Muscle layer of colon (tissue), 2 donors: ENCODE measurements at regions not wholly inside any gene's neighbourhood (a gene's known extent, or its start where the extent isn't known, plus 50 kb on each side); places are given as distances from the start of the nearest gene placed in this dataset.

ENCODE experiments used
- H3K27ac ChIP-seq: one replicate; pipeline ENCODE4 v1.7.0; 2013; ENCODE audit warnings: low read depth, mild to moderate bottlenecking, low read length, moderate library complexity
- H3K27me3 ChIP-seq, 2 donors: one replicate each; pipeline ENCODE4 v1.7.0; 2013; ENCODE audit warnings: low read length in 2 of 2, mild to moderate bottlenecking in 2 of 2; ENCODE audit not compliant: insufficient read depth in 2 of 2, control insufficient read depth in 1 of 2
- H3K36me3 ChIP-seq: one replicate; pipeline ENCODE4 v1.7.0; 2013; ENCODE audit warnings: mild to moderate bottlenecking, low read length; ENCODE audit not compliant: insufficient read depth
- H3K4me1 ChIP-seq: one replicate; pipeline ENCODE4 v1.7.0; 2013; ENCODE audit warnings: mild to moderate bottlenecking, low read length; ENCODE audit not compliant: insufficient read depth
- H3K4me3 ChIP-seq, 2 donors: one replicate each; pipeline ENCODE4 v1.7.0; 2013; ENCODE audit warnings: low read length in 2 of 2, low read depth in 1 of 2, mild to moderate bottlenecking in 1 of 2, moderate library complexity in 1 of 2
- H3K9ac ChIP-seq: one replicate; pipeline ENCODE4 v1.7.0; 2013; ENCODE audit warnings: low read length
- H3K9me3 ChIP-seq: one replicate; pipeline ENCODE4 v1.7.0; 2013; ENCODE audit warnings: mild to moderate bottlenecking, low read length
- donor health status: abdominal sarcoma.
- donor health status: Adenocarcinoma of cecum.

DNA sequence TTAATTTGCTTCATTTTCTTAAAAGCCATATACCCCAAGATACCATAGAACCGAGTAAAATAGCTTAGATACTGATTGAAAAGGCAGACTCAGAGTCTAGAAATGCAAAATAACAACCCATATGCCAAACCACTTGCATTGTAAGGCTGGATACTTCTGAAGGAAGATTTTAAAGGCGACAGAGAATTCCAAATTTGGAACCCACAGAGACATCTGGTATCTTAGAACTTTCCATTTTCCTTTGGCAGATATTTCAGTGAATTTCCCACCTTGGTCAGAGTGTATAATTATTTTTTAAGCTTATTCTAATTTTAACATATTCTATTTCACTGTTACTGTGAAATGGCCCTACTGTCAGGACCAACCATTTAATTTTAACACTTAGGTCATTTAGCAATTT lies 186.4 kb upstream of the E2F7 start:
- Histone ChIP-seq H3K4me3 (no peak overlapping the region), H3K9me3 (no peaks in the 10 kb centered on the region), H3K27me3 (no peaks in the 10 kb centered on the region), H3K4me1 (no peaks in the 10 kb centered on the region), H3K27ac (no peak overlapping the region), H3K36me3 (no peaks in the 10 kb centered on the region), H3K9ac (no peak overlapping the region)

DNA sequence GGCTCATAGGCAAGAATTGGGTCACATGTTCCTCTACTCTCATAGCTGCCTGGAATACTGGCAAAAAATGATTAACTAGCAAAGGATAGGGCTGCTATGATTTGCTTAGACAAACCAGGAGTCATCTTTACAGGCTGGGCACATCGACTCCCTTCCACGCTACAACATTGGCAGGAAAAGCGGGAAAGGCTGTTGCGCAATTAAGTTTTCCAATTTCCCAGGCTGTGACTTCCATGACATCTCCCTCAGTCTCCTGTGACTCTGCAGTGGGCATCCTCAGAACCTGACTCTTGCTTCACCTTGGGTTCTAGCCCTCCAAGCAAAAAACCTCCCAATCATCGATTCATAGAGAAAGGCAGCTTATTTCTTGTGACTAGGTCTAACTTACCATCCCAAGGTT lies 184.5 kb upstream of the E2F7 start:
- Histone ChIP-seq H3K9ac (no peak overlapping the region), H3K4me3 (no peak overlapping the region), H3K36me3 (no peaks in the 10 kb centered on the region), H3K27ac (no peak overlapping the region), H3K4me1 (no peaks in the 10 kb centered on the region), H3K9me3 (no peaks in the 10 kb centered on the region), H3K27me3 (no peaks in the 10 kb centered on the region)

DNA sequence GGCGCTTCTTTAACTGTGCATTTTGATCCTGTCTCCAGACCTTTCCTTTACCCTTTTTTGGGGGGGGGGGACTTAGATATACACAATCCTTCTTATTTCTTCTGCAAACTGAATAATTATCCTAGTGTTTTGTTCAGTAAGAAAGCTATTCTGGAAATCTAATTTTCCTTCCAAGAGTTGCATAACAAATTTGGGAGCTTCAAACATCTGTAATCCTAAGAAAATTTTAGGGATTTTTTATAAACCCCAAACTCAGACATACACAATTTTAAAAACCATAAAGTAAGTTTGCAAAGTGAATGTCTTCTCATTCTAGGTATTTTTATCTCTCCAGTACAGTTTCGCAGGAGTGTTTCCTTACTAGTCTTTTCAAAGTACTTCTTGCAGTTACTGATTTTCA lies 182.7 kb upstream of the E2F7 start:
- no peaks in the 10 kb centered on the region for H3K9me3 ChIP-seq
- no peaks in the 10 kb centered on the region for H3K27me3 ChIP-seq
- H3K4me1 ChIP-seq, result no peaks in the 10 kb centered on the region
- no peaks in the 10 kb centered on the region for H3K36me3 ChIP-seq
- no peak overlapping the region for H3K27ac ChIP-seq
- H3K9ac ChIP-seq, result no peak overlapping the region
- H3K4me3 ChIP-seq, result no peak overlapping the region

DNA sequence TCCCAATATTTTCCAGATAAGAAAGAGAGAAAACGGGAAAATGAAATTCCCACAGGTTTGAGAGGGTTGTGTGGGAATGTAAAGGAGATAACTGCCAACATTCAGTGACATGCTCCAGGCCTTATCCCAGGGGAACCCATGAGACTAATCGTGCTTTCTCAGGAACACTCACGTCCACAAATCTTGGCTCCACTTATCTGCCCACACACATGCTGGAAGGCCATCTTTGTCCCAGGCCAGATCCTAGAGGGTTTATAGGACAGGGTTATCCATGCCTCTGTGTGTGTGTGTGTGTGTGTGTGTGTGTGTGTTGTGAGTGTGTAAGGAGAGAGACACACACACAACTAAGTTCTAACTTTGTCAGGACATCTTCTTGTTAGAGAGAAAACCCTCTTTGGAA lies 182.2 kb upstream of the E2F7 start:
- no peaks in the 10 kb centered on the region for H3K4me1 ChIP-seq
- H3K27ac ChIP-seq, result no peak overlapping the region

DNA sequence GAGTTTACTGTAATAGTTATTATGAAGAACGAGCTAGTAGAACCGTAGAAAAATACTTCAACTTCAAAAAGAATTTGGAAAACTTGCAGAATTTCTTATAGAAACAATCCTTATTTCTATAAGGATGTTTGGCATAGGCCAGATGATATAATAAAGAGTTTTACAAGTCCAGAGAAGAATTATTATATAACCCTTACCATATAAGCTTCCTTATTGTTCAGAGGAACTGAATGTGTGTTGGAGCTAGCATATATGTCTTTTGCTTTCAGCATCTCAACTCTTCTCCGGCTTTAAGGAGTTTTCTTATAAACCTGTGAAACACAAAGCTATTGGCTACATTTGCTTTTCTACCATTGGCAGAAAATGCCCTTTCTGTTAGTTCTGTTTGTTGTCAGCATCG lies 178.0 kb upstream of the E2F7 start:
- H3K4me3 ChIP-seq, result no peak overlapping the region
- no peaks in the 10 kb centered on the region for H3K36me3 ChIP-seq
- no peak overlapping the region for H3K9ac ChIP-seq
- H3K9me3 ChIP-seq, result no peaks in the 10 kb centered on the region
- H3K27ac ChIP-seq, result no peak overlapping the region
- H3K27me3 ChIP-seq, result no peaks in the 10 kb centered on the region
- H3K4me1 ChIP-seq, result no peaks in the 10 kb centered on the region

More for the DNA sequence above, 182.2 kb upstream of the E2F7 start:
- Histone ChIP-seq H3K36me3 (no peaks in the 10 kb centered on the region), H3K9me3 (no peaks in the 10 kb centered on the region), H3K4me3 (no peak overlapping the region), H3K9ac (no peak overlapping the region), H3K27me3 (no peaks in the 10 kb centered on the region)

DNA sequence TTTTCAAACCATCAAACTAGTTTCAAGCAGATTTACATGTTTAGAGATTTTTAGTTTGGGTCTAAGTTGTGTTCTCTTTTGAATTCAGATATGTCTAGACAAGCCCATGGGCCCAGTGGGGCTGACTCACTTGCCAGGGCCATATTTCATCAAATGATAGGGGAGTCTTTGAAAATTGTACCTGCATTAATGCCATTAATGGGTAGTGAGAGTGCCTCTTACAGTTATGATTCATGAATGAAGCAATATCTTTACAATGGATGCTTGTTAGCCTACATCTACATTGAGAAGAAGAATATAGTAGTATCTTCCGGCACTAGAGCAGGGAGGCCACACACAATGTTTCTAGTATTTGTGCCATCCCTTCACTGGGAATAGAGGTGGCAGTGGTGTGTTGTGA lies 174.2 kb upstream of the E2F7 start:
- Histone ChIP-seq H3K27me3 (no peaks in the 10 kb centered on the region), H3K4me1 (no peaks in the 10 kb centered on the region), H3K4me3 (no peak overlapping the region), H3K9ac (no peak overlapping the region), H3K27ac (no peak overlapping the region), H3K9me3 (no peaks in the 10 kb centered on the region), H3K36me3 (no peaks in the 10 kb centered on the region)

DNA sequence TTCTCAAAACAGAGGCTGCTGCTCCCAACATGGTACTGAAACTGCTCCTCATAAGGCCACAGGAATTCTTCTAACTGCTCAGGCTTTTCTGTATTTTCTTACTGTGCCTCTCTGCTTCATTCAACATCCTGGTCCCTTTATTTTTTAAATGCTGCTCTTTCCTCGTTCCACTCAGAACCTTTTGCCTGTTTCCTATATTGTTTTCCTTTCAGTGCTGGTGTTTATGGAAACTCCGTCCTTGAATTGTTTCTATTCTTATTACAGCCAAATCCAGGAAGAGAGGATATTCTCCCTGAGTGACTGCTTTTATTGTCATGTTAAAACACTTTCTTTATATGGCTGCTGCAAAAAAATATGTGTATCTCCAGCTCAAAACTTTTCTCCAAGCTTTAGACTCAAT lies 173.0 kb upstream of the E2F7 start:
- Histone ChIP-seq H3K36me3 (no peaks in the 10 kb centered on the region), H3K4me1 (no peaks in the 10 kb centered on the region), H3K9ac (no peak overlapping the region), H3K9me3 (no peaks in the 10 kb centered on the region), H3K4me3 (no peak overlapping the region), H3K27me3 (no peaks in the 10 kb centered on the region), H3K27ac (no peak overlapping the region)

DNA sequence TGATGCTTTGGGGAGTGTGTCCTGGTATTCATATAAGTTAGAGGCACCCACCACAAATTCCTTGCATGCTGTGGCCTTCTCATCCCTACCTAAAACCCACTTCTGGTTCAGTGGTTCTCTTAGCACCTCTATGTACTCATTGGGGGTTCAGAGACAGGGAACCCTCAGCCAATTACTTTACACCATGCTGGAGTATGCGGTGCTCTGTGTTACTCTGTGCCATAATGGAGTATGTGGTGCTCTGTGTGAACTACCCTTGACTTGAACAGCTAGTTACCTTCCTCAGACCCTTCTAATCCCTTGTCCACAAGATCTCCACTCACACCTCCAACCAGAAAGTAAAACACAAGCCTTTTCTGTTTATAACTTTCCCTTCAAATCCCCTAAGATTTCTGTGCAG lies 172.5 kb upstream of the E2F7 start:
- H3K27me3 ChIP-seq, result no peaks in the 10 kb centered on the region
- no peak overlapping the region for H3K27ac ChIP-seq
- H3K9ac ChIP-seq, result no peak overlapping the region
- H3K4me1 ChIP-seq, result no peaks in the 10 kb centered on the region
- no peaks in the 10 kb centered on the region for H3K9me3 ChIP-seq
- H3K4me3 ChIP-seq, result no peak overlapping the region
- H3K36me3 ChIP-seq, result no peaks in the 10 kb centered on the region

DNA sequence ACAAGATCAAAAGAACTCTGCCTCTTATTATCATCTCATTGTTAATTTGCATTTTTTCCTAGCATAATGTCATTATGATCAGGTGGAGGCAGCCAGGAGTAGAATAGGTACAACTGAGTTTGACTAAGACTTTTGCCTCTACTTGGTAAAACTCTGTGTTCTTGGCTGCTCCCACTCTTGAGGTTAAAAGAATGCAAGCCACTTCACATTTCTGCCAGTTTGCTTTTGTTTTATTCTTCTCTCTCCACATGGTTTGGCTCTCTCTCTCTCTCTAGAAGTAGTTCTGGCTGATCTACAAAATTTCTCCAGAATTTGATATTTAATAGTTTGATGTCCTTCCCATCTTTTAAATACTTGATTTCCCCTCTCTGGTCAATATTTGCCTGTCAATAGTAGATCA lies 170.7 kb upstream of the E2F7 start:
- Histone ChIP-seq H3K9ac (no peak overlapping the region), H3K36me3 (no peaks in the 10 kb centered on the region), H3K9me3 (no peaks in the 10 kb centered on the region), H3K4me3 (no peak overlapping the region), H3K4me1 (no peaks in the 10 kb centered on the region), H3K27ac (no peak overlapping the region), H3K27me3 (no peaks in the 10 kb centered on the region)

DNA sequence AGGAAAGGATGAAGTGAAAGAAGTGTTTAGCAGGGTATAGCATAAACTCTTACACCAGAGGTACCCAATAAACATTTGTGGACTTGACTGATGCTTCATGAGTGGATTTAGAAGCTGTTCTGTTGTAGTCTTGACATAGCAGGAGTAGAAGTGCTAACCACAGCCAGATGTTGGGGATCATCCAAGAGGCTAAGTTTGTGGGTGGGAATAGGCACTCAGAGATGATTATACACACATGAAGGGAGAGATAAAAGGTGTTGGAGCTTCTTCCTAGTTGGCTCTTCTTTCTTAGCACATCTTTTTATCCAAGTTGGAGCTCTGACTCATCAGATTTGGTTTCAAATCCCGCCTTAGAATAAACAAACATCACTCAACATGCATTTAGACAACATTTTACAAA lies 166.7 kb upstream of the E2F7 start:
- Histone ChIP-seq H3K36me3 (no peaks in the 10 kb centered on the region), H3K27ac (no peak overlapping the region), H3K27me3 (no peaks in the 10 kb centered on the region), H3K4me3 (no peak overlapping the region), H3K9me3 (no peaks in the 10 kb centered on the region), H3K9ac (no peak overlapping the region), H3K4me1 (no peaks in the 10 kb centered on the region)

DNA sequence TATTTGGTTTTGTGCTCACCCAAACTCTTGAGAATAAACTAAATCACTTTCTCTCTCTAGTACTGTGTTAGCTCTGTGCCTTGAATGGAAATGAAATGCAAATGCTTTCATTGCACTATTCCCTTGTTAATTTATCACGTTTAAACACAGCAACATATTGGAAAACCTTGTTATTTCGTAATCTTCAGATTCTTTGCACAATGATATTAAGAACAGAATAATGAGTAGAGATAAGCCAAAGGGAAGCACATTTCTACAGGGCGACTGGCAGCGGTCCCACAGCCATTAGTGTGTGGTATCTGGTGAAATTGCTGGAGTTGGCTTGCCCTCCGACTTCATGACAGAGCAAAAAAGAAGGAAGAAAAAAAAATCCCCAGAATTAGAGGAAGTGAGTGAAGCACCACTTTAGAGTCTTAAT lies 166.1 kb upstream of the E2F7 start:
- Histone ChIP-seq H3K4me3 (no peak overlapping the region), H3K27ac (no peak overlapping the region), H3K27me3 (no peaks in the 10 kb centered on the region), H3K4me1 (no peaks in the 10 kb centered on the region), H3K9ac (no peak overlapping the region), H3K36me3 (no peaks in the 10 kb centered on the region), H3K9me3 (no peaks in the 10 kb centered on the region)

DNA sequence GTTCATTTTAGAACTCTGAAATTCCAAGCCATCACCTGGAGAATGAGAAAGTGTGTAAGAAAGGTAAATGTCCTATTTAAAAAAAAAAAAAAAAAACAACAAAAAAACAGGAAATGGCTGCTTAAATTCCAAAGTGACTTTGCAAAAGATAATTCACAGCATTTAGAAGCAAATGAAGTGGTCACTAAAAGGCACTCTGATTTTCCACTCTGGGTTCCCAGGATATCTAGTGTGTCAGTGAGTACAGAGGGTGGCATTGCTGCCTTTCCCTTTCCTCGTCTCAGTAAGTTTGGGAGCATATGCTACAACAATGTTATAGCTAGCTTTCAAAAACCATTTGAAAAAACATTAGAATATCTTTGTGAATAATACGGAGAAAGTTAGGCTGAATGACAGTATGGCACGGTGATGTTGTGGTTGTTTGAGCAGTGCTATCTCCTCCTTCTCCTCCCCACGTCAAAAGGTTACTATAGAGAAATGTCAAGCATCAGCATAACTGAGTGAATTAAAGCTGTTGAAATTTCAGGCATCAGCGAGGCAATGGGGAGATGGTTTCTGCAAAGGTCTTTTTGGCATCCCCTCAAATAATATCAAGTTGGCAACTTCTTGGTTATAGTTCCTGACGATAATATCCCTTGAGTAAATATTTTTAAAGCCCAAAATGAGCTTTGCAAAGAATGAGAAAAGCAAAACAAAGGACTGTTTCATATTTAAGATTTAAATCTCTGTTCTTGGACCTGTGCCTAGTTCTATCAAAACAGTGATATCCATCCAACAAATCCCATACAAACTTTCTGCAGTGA lies 164.5 kb upstream of the E2F7 start:
- H3K27me3 ChIP-seq, result no peaks in the 10 kb centered on the region
- H3K36me3 ChIP-seq, result no peaks in the 10 kb centered on the region
- no peak overlapping the region for H3K27ac ChIP-seq
- no peaks in the 10 kb centered on the region for H3K9me3 ChIP-seq
- H3K4me1 ChIP-seq, result no peaks in the 10 kb centered on the region
- H3K9ac ChIP-seq, result no peak overlapping the region
- H3K4me3 ChIP-seq, result no peak overlapping the region
